Daoy (cell line): ENCODE measurements at regions not wholly inside any gene's neighbourhood (a gene's known extent, or its start where the extent isn't known, plus 50 kb on each side); places are given as distances from the start of the nearest gene placed in this dataset.

ENCODE experiments used
- DNase-seq: peaks from one replicate; pipeline ENCODE4 v3.0.0-alpha.2; 2015; ENCODE audit warnings: low read depth

- DNase-seq: no peak
Measured at GRCh38 chr6:109315341-109316110, 66.7 kb downstream of the CD164 start.

DNA sequence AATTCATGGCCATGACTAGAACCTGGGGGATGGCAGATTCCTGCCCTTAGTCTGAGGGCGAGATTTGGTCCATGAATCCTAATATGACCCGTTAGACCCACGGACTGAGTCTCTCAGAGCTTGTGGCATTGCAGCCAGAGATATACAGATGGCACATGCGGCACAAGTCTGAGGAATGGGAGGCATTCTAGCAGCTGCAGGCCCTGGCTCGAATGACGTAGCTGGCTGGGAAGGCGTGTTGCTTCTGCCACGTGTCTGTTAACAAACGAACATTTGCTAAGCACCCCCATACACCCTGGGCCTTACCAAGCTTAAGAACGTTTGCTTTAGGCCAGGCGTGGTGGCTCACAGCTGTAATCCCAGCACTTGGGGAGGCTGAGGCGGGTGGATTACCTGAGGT, 68.0 kb downstream of the CD164 start:
- no peak for DNase-seq

DNA sequence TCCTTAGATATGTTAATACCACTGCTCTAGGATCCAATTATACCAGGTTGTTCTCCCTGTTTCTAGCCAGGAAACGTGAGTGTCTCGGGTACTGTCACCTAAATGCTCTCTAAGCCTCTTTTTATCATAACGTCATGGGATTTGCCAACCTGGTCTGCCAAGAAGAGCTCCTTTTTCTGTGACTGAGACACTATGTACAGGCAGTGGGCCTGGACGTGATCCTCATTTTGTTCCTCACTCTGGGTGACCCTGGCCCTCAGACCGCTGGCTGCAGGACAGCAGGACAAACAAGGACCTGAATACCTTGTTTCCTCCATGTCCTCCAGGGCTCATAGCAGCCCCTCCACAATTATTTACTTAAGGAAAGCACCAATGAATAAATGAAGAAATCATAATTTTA, 69.1 kb downstream of the CD164 start:
- no peak for DNase-seq

GRCh38 chr6:109311471-109311870, 70.8 kb downstream of the CD164 start:
- DNase-seq: no peak

DNA sequence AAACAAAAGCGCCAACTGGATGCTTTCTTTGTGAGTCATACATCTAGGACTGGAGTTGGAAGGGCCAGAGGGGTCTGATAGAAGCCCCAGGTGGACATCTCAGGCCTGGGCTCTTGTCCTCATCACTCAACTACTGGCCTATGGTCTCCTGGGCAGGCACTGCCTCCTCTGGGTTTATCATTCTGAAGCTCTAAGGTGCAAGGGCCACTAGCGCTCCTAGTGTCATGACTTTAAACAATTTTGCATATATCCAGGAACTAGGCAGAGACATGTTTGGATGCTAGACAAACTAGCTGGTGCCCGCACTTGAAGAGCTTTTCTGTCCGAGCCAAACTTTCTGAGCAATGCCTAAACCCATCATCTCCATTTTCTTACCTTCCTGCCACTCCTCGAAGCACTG, 72.3 kb downstream of the CD164 start:
- no peak for DNase-seq

DNA sequence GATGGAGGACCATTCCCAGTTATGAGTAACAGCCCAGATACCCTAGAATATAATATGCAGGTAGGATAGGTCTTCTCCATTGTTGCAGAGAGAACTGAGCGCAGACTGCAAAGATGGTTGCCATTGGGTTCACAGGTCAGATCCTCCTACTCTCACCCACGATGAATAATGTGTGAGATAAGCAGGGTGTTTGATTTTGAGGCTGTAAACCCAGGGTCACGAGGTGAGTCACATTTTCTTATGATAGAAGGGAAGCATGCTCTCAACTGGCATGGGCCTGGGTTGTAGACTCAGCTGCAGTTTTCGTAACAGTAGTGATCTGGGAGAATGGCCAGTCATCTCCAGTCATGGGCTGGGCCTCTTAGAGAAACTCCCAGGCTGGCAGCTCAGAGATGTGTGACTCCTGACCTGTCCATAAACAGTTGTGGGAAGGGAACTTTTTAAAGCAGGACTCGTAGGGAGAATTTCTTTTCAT, 74.2 kb downstream of the CD164 start:
- DNase-seq: peak; percentile 79

- peak; percentile 13 for DNase-seq
Measured at GRCh38 chr6:109306733-109307132, 75.5 kb downstream of the CD164 start.

- DNase-seq: no peak
Measured at GRCh38 chr6:109305028-109305427, 77.2 kb downstream of the CD164 start.

- peak; percentile 45 for DNase-seq
Measured at GRCh38 chr6:109304284-109305015, 77.8 kb downstream of the CD164 start.

DNA sequence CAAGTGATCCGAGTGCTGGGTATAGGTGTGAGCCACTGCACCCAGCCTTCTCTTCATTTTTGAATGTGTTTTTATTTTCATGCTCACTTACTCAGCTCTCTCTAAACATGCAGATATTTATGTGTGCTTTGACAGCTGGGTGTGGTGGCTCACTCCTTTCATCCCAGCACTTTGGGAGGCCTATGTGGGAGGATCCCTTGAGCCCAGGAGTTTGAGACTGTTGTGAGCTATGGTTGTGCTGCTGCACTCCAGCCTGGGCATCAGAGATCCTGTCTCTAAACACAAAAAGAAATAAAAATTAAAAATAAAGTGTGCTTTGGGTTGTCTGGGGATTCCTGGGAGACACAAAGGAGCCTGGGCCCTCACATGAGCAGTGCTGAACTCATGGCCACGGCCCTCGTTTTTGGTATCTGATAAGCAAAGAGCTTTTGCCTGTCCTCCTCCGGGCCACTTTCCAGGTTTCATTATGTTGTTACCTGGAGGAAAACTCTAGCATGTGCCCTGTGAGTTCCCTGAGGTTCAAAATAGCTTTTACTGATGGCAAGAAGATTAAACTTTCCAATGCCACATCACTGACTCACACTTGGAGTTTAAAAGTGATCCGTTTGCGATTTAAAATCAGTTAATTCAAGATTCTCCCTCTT, 78.5 kb downstream of the CD164 start:
- DNase-seq: peak; percentile 9

GRCh38 chr6:109303164-109303563, 79.1 kb downstream of the CD164 start:
- no peak for DNase-seq

DNA sequence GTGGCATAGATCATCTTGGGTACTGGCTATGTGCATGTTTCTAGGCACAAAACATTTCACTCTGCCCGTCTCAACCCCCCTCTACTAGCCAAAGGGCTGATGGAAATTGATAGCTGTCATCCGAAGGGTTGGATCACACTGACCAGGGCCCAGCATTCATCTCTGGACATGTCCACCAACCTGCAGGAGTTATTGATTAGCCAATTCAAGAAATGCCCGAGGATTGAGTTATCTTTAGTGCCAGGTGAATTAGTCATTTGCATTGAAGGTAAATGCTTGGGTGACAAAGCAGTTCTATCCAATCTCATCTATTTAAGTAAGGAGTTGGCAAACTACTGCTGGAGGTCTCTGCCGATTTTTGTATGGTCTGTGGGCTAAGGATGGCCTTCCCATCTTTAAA, 80.1 kb downstream of the CD164 start:
- DNase-seq: no peak

- DNase-seq: no peak
Measured at GRCh38 chr6:109301418-109301817, 80.8 kb downstream of the CD164 start.

DNA sequence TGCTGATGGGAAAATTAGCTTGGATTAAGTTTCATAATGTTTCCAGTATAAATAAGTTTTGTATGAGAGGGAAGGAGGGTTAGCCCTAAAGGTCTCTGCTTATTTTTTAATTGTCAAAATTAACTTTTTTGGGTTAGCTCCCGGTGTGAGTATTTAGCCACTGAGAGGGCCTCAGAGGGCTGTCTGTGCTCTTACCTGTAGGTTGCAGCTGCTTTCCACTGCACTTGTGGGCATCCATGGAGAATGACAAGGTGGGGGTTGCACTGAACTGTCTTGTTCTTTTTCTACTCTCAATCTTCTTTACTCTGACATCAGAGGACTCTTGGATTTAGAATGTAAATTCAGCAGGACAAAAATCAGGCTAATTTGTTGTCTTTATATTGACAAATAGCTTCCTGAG, 81.4 kb downstream of the CD164 start:
- no peak for DNase-seq

- DNase-seq: no peak
Measured at GRCh38 chr6:109299776-109300564, 82.3 kb downstream of the CD164 start.

DNA sequence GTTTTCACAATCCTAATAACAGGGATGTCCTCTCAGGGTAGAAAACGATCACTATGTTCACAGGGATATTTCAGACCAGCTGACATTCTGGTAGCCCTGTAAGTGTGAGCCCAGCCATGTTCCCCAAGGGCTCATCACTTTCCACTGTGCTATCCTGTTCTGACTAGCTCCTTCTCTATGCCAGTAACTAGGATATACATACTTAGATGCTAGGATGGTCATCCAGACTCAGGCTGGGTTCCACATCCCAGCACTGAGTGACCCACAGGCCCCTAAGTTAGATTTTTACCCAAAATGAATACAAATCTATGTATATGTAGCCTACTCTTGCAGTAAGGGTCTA, 83.0 kb downstream of the CD164 start:
- no peak for DNase-seq

GRCh38 chr6:109298605-109299264, 83.5 kb downstream of the CD164 start:
- no peak for DNase-seq

DNA sequence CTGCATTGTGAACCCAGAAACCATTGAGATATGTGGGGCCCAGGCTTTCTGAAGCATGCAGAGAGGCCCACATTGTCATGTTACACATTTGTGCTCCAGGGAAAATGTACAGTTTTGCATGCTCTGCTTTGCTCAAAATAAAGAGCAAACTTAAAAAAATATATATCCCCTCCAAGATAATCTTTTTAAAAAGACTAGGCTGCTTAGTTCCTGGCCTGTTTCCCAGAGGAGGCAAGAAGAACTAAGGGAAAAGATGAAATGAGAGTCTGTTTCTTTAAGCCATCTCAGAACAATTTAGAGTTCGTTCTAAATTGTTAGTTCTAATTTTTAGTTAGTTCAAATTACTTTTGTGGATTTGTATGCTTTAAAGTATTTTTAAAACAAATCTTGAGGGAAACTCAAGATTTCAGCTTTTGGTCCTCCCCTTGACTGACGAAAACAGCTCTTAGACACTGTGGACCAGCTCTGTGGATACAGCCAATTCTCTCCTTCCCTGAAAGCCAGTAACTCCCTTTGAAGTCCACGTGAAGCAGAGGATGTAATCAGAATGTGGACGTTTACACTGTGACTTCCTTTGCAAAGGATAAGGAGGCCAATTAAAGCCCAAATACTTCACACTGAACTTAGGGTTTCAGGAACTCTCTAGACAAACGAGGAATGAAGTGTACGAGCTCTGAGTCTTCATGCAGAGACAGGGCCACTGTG, 84.7 kb downstream of the CD164 start:
- no peak for DNase-seq

DNA sequence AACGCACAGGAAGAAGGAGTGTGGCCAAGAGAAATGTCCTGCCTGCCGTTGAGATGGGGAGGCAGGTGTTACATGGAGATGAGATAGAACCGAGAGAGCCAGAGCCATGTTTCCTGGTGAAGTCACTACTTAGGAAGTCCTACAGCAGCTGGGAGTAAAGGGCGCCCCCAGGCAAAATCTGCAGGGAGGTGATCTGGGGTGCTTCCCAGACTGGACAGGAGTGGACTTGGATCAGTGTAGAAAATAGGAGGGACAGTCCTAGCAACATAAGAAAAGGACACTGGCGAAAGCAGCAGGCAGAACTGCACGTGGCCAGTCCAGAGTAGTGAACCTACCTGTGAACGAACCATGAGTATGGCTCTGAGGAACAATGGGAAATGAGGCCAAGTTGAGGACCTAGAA, 85.3 kb downstream of the CD164 start:
- DNase-seq: no peak

- no peak for DNase-seq
Measured at GRCh38 chr6:109296452-109296851, 85.8 kb downstream of the CD164 start.

- no peak for DNase-seq
Measured at GRCh38 chr6:109295774-109296156, 86.5 kb downstream of the CD164 start.
